Retina (tissue), 1 donor: ENCODE measurements at regions not wholly inside any gene's neighbourhood (a gene's known extent, or its start where the extent isn't known, plus 50 kb on each side); places are given as distances from the start of the nearest gene placed in this dataset.

Experiments
- DNase-seq: peaks from one replicate; pipeline ENCODE4 v3.0.0-alpha.2; 2016

GRCh38 chr5:37906416-37906815 is 66.6 kb upstream of the GDNF start:
- no peak for DNase-seq

GRCh38 chr5:37905230-37905629 is 65.4 kb upstream of the GDNF start:
- no peak for DNase-seq

- DNase-seq = no peak
These were observed 62.5 kb upstream of the GDNF start for GRCh38 chr5:37902323-37902722.

- DNase-seq = no peak
These were observed 60.9 kb upstream of the GDNF start for GRCh38 chr5:37900692-37901091.

GRCh38 chr5:37899037-37899436 is 59.2 kb upstream of the GDNF start:
- DNase-seq = no peak

GRCh38 chr5:37896159-37896558 is 56.3 kb upstream of the GDNF start:
- DNase-seq = no peak

DNA sequence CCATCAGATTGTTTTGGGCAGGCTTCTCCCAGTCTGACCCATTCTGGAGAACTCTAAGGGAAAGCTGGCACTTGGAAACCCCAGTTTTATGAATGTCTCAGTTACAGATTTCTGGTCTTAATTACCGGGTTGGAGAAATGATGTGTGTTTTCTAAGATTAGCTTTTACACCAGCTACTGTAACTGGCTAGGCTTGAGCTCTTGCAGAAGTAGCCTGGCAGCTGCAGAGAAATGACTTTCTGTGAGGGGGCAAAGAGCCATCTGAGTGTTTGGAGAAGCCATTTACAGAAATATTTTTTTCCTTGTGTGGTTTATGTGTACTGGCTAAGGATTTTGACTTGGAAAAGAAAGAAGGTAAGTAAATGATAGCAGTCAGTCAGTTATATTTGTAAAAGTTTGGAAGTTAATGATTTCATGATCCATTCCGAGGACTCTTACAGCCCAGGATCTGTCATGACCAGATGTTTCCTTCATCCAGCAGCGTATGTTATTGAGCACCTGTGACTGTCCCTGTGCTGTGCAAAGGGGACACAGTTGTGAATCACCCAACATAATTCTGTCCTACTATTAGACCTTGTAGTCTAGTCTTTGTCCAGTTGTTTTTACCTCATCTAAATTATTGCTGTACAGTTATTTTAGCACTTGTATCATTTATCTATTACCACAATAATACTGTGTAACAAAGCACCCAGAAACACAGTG is 53.7 kb upstream of the GDNF start:
- no peak for DNase-seq

GRCh38 chr5:37892586-37892985 is 52.7 kb upstream of the GDNF start:
- DNase-seq = no peak

- no peak for DNase-seq
These were observed 52.0 kb upstream of the GDNF start for GRCh38 chr5:37891832-37892231.

- no peak for DNase-seq
These were observed 49.9 kb upstream of the GDNF start for GRCh38 chr5:37889612-37890317.
